Motor neuron (in vitro differentiated cells): ENCODE measurements at regions not wholly inside any gene's neighbourhood (a gene's known extent, or its start where the extent isn't known, plus 50 kb on each side); places are given as distances from the start of the nearest gene placed in this dataset.

Experiments used
- ATAC-seq, 8 experiments: fragments of 200-7000 bp; cut with Tn5 transposase; replicated peaks in 6 of 8; 2 replicates each; pipeline ENCODE4 v1.8.0; 2021; ENCODE audit warnings: mild to moderate bottlenecking in 8 of 8, moderate library complexity in 8 of 8
- H3K27ac ChIP-seq, 2 donors: fragments of 250-450 bp; sonication (Bioruptor Pico); 2 replicates each; pipeline ENCODE4 v1.9.0; 2021; ENCODE audit warnings: antibody characterized with exemption in 2 of 2, mild to moderate bottlenecking in 2 of 2, moderate library complexity in 1 of 2
- H3K4me1 ChIP-seq, 2 donors: fragments of 250-450 bp; sonication (Bioruptor Pico); replicated peaks in 1 of 2; 2 replicates each; pipeline ENCODE4 v1.6.1; 2021; ENCODE audit warnings: antibody characterized with exemption in 2 of 2, mild to moderate bottlenecking in 2 of 2, moderate library complexity in 1 of 2
- H3K4me3 ChIP-seq, 5 donors: fragments of 250-450 bp; sonication (Bioruptor Pico); 2 replicates each; pipeline ENCODE4 v1.9.0; 2021; ENCODE audit warnings: antibody characterized with exemption in 5 of 5, mild to moderate bottlenecking in 5 of 5, moderate library complexity in 4 of 5
- WGBS, 10 experiments: fragments of 450-650 bp; shearing (Covaris generic); methylation state at CpG; one replicate each; pipeline ENCODE4 v1.0.0; 2022; 5-methylcytosine and 5-hydroxymethylcytosine counted together
- in situ Hi-C, 9 experiments: fragments of 400-800 bp; cut with MboI; loops; one replicate each; pipeline ENCODE4 v1.15.0; 2021; ENCODE audit warnings: low sequenced_read_pairs in 9 of 9, low pct_unique_long_range_greater_than_20kb in 2 of 9; ENCODE audit not compliant: unreplicated experiment in 9 of 9

- ATAC-seq: no peak
- in situ Hi-C loops: no loop called here
- H3K27ac ChIP-seq: no peak overlapping the region
- no peak overlapping the region for H3K4me3 ChIP-seq
- WGBS, 10 experiments: 10 to 100% (median 100%) methylated on average over 1 of the region's 1 CpG; no CpG with 5 or more reads in 4 of the 10 experiments
- no peaks in the 10 kb centered on the region for H3K4me1 ChIP-seq
Measured at GRCh38 chr9:20119566-20119965, 330.7 kb upstream of the SLC24A2 start.

GRCh38 chr9:20117986-20118385 is 329.1 kb upstream of the SLC24A2 start:
- in situ Hi-C loops: no loop called here

GRCh38 chr9:20117482-20117881 is 328.6 kb upstream of the SLC24A2 start:
- Histone ChIP-seq H3K27ac (no peak overlapping the region), H3K4me3 (no peak overlapping the region), H3K4me1 (no peaks in the 10 kb centered on the region)
- in situ Hi-C loops: no loop called here
- ATAC-seq: no peak
- WGBS, 10 experiments: 0 to 94% (median 56%) methylated on average over 1 to 2 of the region's 2 CpGs; no CpG with 5 or more reads in 1 of the 10 experiments

More at GRCh38 chr9:20117986-20118385, 329.1 kb upstream of the SLC24A2 start:
- Histone ChIP-seq H3K4me3 (no peak overlapping the region), H3K4me1 (no peaks in the 10 kb centered on the region), H3K27ac (no peak overlapping the region)
- no peak for ATAC-seq
- 15 to 100% (median 88%) methylated on average over 1 to 2 of the region's 2 CpGs; no CpG with 5 or more reads in 3 of the 10 experiments for WGBS, 10 experiments

GRCh38 chr9:20114974-20115373 is 326.1 kb upstream of the SLC24A2 start:
- no peak for ATAC-seq
- WGBS, 10 experiments: 46 to 100% (median 83%) methylated on average over 1 to 2 of the region's 2 CpGs; no CpG with 5 or more reads in 1 of the 10 experiments
- H3K4me1 ChIP-seq: peaks cover 5 to 11% of the 10 kb centered on the region in 2 donors
- in situ Hi-C loops: no loop called here
- no peak overlapping the region for H3K27ac ChIP-seq
- H3K4me3 ChIP-seq: no peak overlapping the region

GRCh38 chr9:20112205-20112783 is 323.5 kb upstream of the SLC24A2 start:
- no peak overlapping the region for H3K4me3 ChIP-seq
- H3K4me1 ChIP-seq: peaks cover 5 to 11% of the 10 kb centered on the region in 2 donors
- no peak overlapping the region for H3K27ac ChIP-seq
- WGBS, 10 experiments: 20 to 89% (median 77%) methylated on average over 1 to 5 of the region's 7 CpGs; no CpG with 5 or more reads in 3 of the 10 experiments
- in situ Hi-C loops: no loop called here
- ATAC-seq: peak in 6 of 8 experiments; percentile 42 to 97 (median 76)

- in situ Hi-C loops: no loop called here
- peak in 3 of 8 experiments; percentile 38 to 62 (median 44) for ATAC-seq
- no peak overlapping the region for H3K27ac ChIP-seq
- 0 to 73% (median 17%) methylated on average over 1 to 3 of the region's 3 CpGs; no CpG with 5 or more reads in 2 of the 10 experiments for WGBS, 10 experiments
- H3K4me3 ChIP-seq: no peak overlapping the region
- peaks cover 5 to 11% of the 10 kb centered on the region in 2 donors for H3K4me1 ChIP-seq
Measured at GRCh38 chr9:20111173-20111843, 322.5 kb upstream of the SLC24A2 start.

GRCh38 chr9:20095430-20096092 is 306.7 kb upstream of the SLC24A2 start:
- no peak overlapping the region for H3K27ac ChIP-seq
- H3K4me1 ChIP-seq: peaks cover 0 to 4% of the 10 kb centered on the region in 2 donors
- H3K4me3 ChIP-seq: no peak overlapping the region
- ATAC-seq: no peak
- in situ Hi-C loops: no loop called here
- 14 to 86% (median 64%) methylated on average over 2 to 5 of the region's 5 CpGs for whole genome bisulfite sequencing, 10 experiments

- H3K27ac ChIP-seq: no peak overlapping the region
- in situ Hi-C loops: no loop called here
- H3K4me3 ChIP-seq: no peak overlapping the region
- WGBS, 10 experiments: 0 to 100% (median 92%) methylated on average over 1 of the region's 1 CpG; no CpG with 5 or more reads in 2 of the 10 experiments
- no peak for ATAC-seq
- no peaks in the 10 kb centered on the region for H3K4me1 ChIP-seq
Measured at GRCh38 chr9:20092561-20092960, 303.7 kb upstream of the SLC24A2 start.

- ATAC-seq: no peak
- no peak overlapping the region for H3K4me3 ChIP-seq
- in situ Hi-C loops: no loop called here
- H3K4me1 ChIP-seq: peaks cover 3 to 8% of the 10 kb centered on the region in 2 donors
- H3K27ac ChIP-seq: no peak overlapping the region
- 80% methylated on average over 1 of the region's 1 CpG; no CpG with 5 or more reads in 9 of the 10 experiments for WGBS, 10 experiments
Measured at GRCh38 chr9:20087481-20087880, 298.6 kb upstream of the SLC24A2 start.

- Histone ChIP-seq H3K4me3 (no peak overlapping the region), H3K4me1 (peaks cover 3 to 8% of the 10 kb centered on the region in 2 donors), H3K27ac (no peak overlapping the region)
- 0 to 88% (median 60%) methylated on average over 1 of the region's 1 CpG; no CpG with 5 or more reads in 1 of the 10 experiments for WGBS, 10 experiments
- in situ Hi-C loops: no loop called here
- no peak for ATAC-seq
Measured at GRCh38 chr9:20085842-20086241, 297.0 kb upstream of the SLC24A2 start.

- ATAC-seq: no peak
- 0 to 33% (median 5%) methylated on average over 1 to 2 of the region's 2 CpGs; no CpG with 5 or more reads in 6 of the 10 experiments for WGBS, 10 experiments
- Histone ChIP-seq H3K4me3 (no peak overlapping the region), H3K27ac (no peak overlapping the region), H3K4me1 (peaks cover 3 to 8% of the 10 kb centered on the region in 2 donors)
- in situ Hi-C loops: no loop called here
Measured at GRCh38 chr9:20084125-20084524, 295.3 kb upstream of the SLC24A2 start.

GRCh38 chr9:20083390-20083789 is 294.6 kb upstream of the SLC24A2 start:
- no peak overlapping the region for H3K27ac ChIP-seq
- in situ Hi-C loops: no loop called here
- peak in 3 of 8 experiments; percentile 35 to 81 (median 54) for ATAC-seq
- no peak overlapping the region for H3K4me3 ChIP-seq
- H3K4me1 ChIP-seq: peaks cover 3 to 8% of the 10 kb centered on the region in 2 donors
- 18 to 100% (median 80%) methylated on average over 1 to 4 of the region's 4 CpGs; no CpG with 5 or more reads in 1 of the 10 experiments for WGBS, 10 experiments

GRCh38 chr9:20082831-20083230 is 294.0 kb upstream of the SLC24A2 start:
- H3K27ac ChIP-seq: no peak overlapping the region
- ATAC-seq: peak in 1 of 8 experiments; percentile 67
- 0 to 86% (median 14%) methylated on average over 1 of the region's 1 CpG; no CpG with 5 or more reads in 4 of the 10 experiments for WGBS, 10 experiments
- in situ Hi-C loops: no loop called here
- no peak overlapping the region for H3K4me3 ChIP-seq
- peaks cover 3 to 8% of the 10 kb centered on the region in 2 donors for H3K4me1 ChIP-seq
